Mesenchymal stem cell (in vitro differentiated cells and primary cell): ENCODE measurements at regions not wholly inside any gene's neighbourhood (a gene's known extent, or its start where the extent isn't known, plus 50 kb on each side); places are given as distances from the start of the nearest gene placed in this dataset.

Source experiments
- DNase-seq: peaks from one replicate; pipeline ENCODE4 v3.0.0-alpha.2; 2013
- H2AFZ ChIP-seq: one replicate; pipeline ENCODE4 v1.6.1; 2013; ENCODE audit warnings: low read depth, mild to moderate bottlenecking, control low read depth, inconsistent platforms, low read length, moderate library complexity
- H2AK5ac ChIP-seq: 2 replicates; pipeline ENCODE4 v1.6.1; 2013; ENCODE audit warnings: low read length, moderate library complexity, mild to moderate bottlenecking, inconsistent platforms; ENCODE audit not compliant: severe bottlenecking
- H2BK120ac ChIP-seq: one replicate; pipeline ENCODE4 v1.6.1; 2013; ENCODE audit warnings: low read depth, mild to moderate bottlenecking, inconsistent platforms, low read length, moderate library complexity
- H2BK12ac ChIP-seq, 2 experiments: one replicate each; pipeline ENCODE4 v1.6.1; 2013; ENCODE audit warnings: inconsistent platforms in 2 of 2, low read length in 2 of 2, mild to moderate bottlenecking in 2 of 2, moderate library complexity in 2 of 2, control low read depth in 1 of 2
- H2BK15ac ChIP-seq: one replicate; pipeline ENCODE4 v1.6.1; 2013; ENCODE audit warnings: mild to moderate bottlenecking, low read depth, inconsistent platforms; ENCODE audit not compliant: poor library complexity, severe bottlenecking
- H2BK5ac ChIP-seq: 2 replicates; pipeline ENCODE4 v1.6.1; 2013; ENCODE audit warnings: low read depth, mild to moderate bottlenecking, low read length, control low read depth, inconsistent platforms; ENCODE audit not compliant: poor library complexity, severe bottlenecking
- H3K14ac ChIP-seq, 2 experiments: one replicate each; pipeline ENCODE4 v1.6.1; 2013; ENCODE audit warnings: inconsistent platforms in 2 of 2, low read length in 2 of 2, control low read depth in 1 of 2, mild to moderate bottlenecking in 1 of 2, moderate library complexity in 1 of 2
- H3K18ac ChIP-seq, 2 experiments: one replicate each; pipeline ENCODE4 v1.6.1; 2013; ENCODE audit warnings: inconsistent platforms in 2 of 2, low read length in 2 of 2, control low read depth in 1 of 2, low read depth in 1 of 2, mild to moderate bottlenecking in 1 of 2
- H3K23ac ChIP-seq, 2 experiments: one replicate each; pipeline ENCODE4 v1.6.1; 2013; ENCODE audit warnings: inconsistent platforms in 2 of 2, low read length in 2 of 2, mild to moderate bottlenecking in 2 of 2, moderate library complexity in 2 of 2, control low read depth in 1 of 2
- H3K27ac ChIP-seq: 2 replicates; pipeline ENCODE4 v1.5.1; 2013; ENCODE audit warnings: mild to moderate bottlenecking, moderate library complexity, low read length, control low read depth, inconsistent platforms; ENCODE audit not compliant: poor library complexity, severe bottlenecking
- H3K27me3 ChIP-seq, 2 experiments: 2 replicates each; pipeline versions ENCODE4 v1.6.1 to v1.7.0; 2013; ENCODE audit warnings: low read length in 2 of 2, mild to moderate bottlenecking in 2 of 2, moderate library complexity in 2 of 2, control low read depth in 1 of 2, inconsistent platforms in 1 of 2; ENCODE audit not compliant: control insufficient read depth in 1 of 2, insufficient read depth in 1 of 2
- H3K36me3 ChIP-seq, 2 experiments: 2 replicates each; pipeline versions ENCODE4 v1.6.1 to v1.7.0; 2013; ENCODE audit warnings: low read length in 2 of 2, control low read depth in 1 of 2, inconsistent platforms in 1 of 2, low read depth in 1 of 2, mild to moderate bottlenecking in 1 of 2; ENCODE audit not compliant: insufficient read depth in 2 of 2, control insufficient read depth in 1 of 2
- H3K4ac ChIP-seq, 2 experiments: one replicate each; pipeline ENCODE4 v1.6.1; 2013; ENCODE audit warnings: inconsistent platforms in 2 of 2, low read length in 2 of 2, mild to moderate bottlenecking in 2 of 2, moderate library complexity in 2 of 2, control low read depth in 1 of 2, low read depth in 1 of 2
- H3K4me1 ChIP-seq: 2 replicates; pipeline ENCODE4 v1.6.1; 2013; ENCODE audit warnings: low read depth, low read length, control low read depth; ENCODE audit not compliant: control insufficient read depth, insufficient read depth
- H3K4me2 ChIP-seq: 2 replicates; pipeline ENCODE4 v1.6.1; 2013; ENCODE audit warnings: low read length, mild to moderate bottlenecking, inconsistent platforms; ENCODE audit not compliant: poor library complexity, severe bottlenecking
- H3K4me3 ChIP-seq, 2 experiments: 2 replicates each; pipeline versions ENCODE4 v1.5.1 to v1.7.0; 2013; ENCODE audit warnings: low read length in 2 of 2, mild to moderate bottlenecking in 2 of 2, control low read depth in 1 of 2, low read depth in 1 of 2; ENCODE audit not compliant: insufficient read depth in 1 of 2
- H3K79me1 ChIP-seq: replicated peaks from 2 replicates; pipeline ENCODE4 v1.6.1; 2013; ENCODE audit warnings: mild to moderate bottlenecking, control low read depth, low read length, inconsistent platforms; ENCODE audit not compliant: poor library complexity, severe bottlenecking
- H3K9ac ChIP-seq: 2 replicates; pipeline ENCODE4 v1.7.0; 2013; ENCODE audit warnings: mild to moderate bottlenecking, low read length, moderate library complexity
- H3K9me3 ChIP-seq: 2 replicates; pipeline ENCODE4 v1.7.0; 2013; ENCODE audit warnings: mild to moderate bottlenecking, low read length; ENCODE audit not compliant: control insufficient read depth
- H4K8ac ChIP-seq: one replicate; pipeline ENCODE4 v1.6.1; 2013; ENCODE audit warnings: inconsistent platforms, mild to moderate bottlenecking, low read length, moderate library complexity
- H4K91ac ChIP-seq: one replicate; pipeline ENCODE4 v1.6.1; 2013; ENCODE audit warnings: mild to moderate bottlenecking, low read length, inconsistent platforms
- WGBS: methylation state at CpG from one replicate; pipeline ENCODE4 v1.1.7; 2013; ENCODE audit warnings: mixed read lengths; 5-methylcytosine and 5-hydroxymethylcytosine counted together

DNA sequence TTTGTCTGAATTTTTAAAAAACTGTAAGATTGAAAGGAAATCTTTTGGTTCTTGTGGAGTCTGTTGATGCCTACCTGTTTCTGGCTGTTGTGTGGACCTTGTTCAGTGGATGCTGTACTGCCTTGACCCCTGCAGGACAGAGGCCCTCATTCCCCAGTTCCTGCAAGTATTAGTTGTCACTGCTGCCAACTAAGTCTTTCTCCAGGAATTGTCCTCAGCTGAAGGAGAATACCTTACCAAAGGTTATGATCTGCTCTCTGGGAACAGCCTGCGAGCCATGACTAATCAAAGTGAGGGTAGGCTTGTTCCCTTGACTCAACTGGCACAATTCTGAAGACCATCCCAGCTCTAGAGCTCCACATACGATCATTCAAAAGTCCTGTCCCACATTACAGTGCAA, 145.3 kb upstream of the FST start:
- Histone ChIP-seq H3K9ac (peak overlapping the region; percentile 73), H3K23ac (no peak overlapping the region), H2BK15ac (no peak overlapping the region), H3K4me1 (peaks cover 4% of the 10 kb centered on the region), H3K27ac (no peak overlapping the region), H3K36me3 (no peaks in the 10 kb centered on the region), H3K79me1 (no peaks in the 10 kb centered on the region), H2BK5ac (no peak overlapping the region), H3K18ac (peak overlapping the region in 1 of 2 experiments; percentile 54), H4K91ac (no peak overlapping the region), H2BK120ac (no peak overlapping the region), H2AFZ (no peak overlapping the region), H3K4me2 (no peak overlapping the region), H3K9me3 (no peaks in the 10 kb centered on the region), H3K27me3 (no peaks in the 10 kb centered on the region), H2AK5ac (no peak overlapping the region), H2BK12ac (peak overlapping the region in 1 of 2 experiments; percentile 29), H3K4me3 (no peak overlapping the region), H3K14ac (no peak overlapping the region), H3K4ac (no peak overlapping the region), H4K8ac (no peak overlapping the region)
- WGBS = 95% methylated on average over 2 of the region's 2 CpGs
- DNase-seq = peak; percentile 22

DNA sequence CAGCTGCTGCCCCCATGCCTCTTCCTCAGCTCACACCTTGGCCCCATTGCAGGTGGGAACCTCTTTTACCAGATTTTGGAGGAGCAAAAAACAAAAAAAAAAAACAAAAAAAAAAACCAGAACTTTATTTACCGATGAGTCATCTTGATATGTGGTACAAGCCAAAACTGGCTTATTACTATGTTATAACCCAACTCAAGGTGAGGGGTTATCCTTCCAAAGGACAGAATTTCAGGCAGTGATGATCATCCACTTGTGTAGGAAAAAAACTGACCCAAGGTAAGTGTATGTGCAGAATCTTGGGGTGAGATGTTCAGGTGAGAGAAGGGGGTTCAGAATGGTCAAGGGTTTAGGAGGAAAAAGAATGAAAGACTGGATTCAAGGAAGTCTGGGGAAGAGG, 142.6 kb upstream of the FST start:
- no CpG with 5 or more reads among the region's 1 CpG for WGBS
- H3K18ac ChIP-seq = no peak overlapping the region
- no peak for DNase-seq

DNA sequence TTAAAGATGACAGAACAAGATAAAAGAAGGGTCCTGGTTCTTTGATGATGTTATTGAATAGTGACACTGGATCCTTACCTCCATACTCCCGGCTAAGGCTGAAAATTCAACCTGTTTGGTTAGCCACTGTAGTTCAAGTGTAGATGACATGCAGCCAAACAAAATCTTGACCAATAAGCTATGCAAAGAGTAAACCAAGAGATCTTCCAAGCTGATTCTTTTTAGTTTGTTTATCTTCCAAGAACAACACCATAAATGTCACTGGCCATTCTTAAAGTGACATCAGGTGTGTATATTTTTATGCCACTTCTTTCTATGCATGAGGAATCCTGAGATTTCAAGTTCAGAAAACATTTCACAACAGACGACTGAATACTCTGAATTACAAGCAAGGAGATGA, 141.5 kb upstream of the FST start:
- Histone ChIP-seq H3K4me2 (no peak overlapping the region), H3K27me3 (no peaks in the 10 kb centered on the region), H3K23ac (no peak overlapping the region), H3K9ac (no peak overlapping the region), H3K4ac (no peak overlapping the region), H3K14ac (no peak overlapping the region), H2AK5ac (no peak overlapping the region), H2BK12ac (no peak overlapping the region), H3K36me3 (no peaks in the 10 kb centered on the region), H4K91ac (no peak overlapping the region), H3K79me1 (no peaks in the 10 kb centered on the region), H2BK5ac (no peak overlapping the region), H3K4me1 (peaks cover 4% of the 10 kb centered on the region), H2AFZ (no peak overlapping the region), H4K8ac (no peak overlapping the region), H3K27ac (no peak overlapping the region), H2BK120ac (no peak overlapping the region), H3K18ac (no peak overlapping the region), H2BK15ac (no peak overlapping the region), H3K4me3 (no peak overlapping the region), H3K9me3 (peaks cover 3% of the 10 kb centered on the region)
- WGBS = 100% methylated on average over 2 of the region's 2 CpGs
- DNase-seq = no peak

More for the DNA sequence above, 142.6 kb upstream of the FST start:
- Histone ChIP-seq H4K8ac (no peak overlapping the region), H3K9me3 (no peaks in the 10 kb centered on the region), H4K91ac (no peak overlapping the region), H3K4me3 (no peak overlapping the region), H2AK5ac (no peak overlapping the region), H3K36me3 (no peaks in the 10 kb centered on the region), H2BK5ac (no peak overlapping the region), H3K4me2 (no peak overlapping the region), H3K23ac (no peak overlapping the region), H3K4ac (no peak overlapping the region), H3K27me3 (no peaks in the 10 kb centered on the region), H3K14ac (no peak overlapping the region), H3K79me1 (no peaks in the 10 kb centered on the region), H2BK12ac (peak overlapping the region in 1 of 2 experiments; percentile 47), H3K9ac (no peak overlapping the region), H2AFZ (no peak overlapping the region), H2BK120ac (no peak overlapping the region), H2BK15ac (no peak overlapping the region), H3K4me1 (peaks cover 4% of the 10 kb centered on the region), H3K27ac (no peak overlapping the region)

GRCh38 chr5:53339962-53340540, 140.4 kb upstream of the FST start:
- no peaks in the 10 kb centered on the region for H3K27me3 ChIP-seq
- no peak overlapping the region for H4K8ac ChIP-seq
- no peak for DNase-seq
- H2BK15ac ChIP-seq = no peak overlapping the region
- no peak overlapping the region for H3K9ac ChIP-seq
- H3K36me3 ChIP-seq = no peaks in the 10 kb centered on the region
- H3K27ac ChIP-seq = no peak overlapping the region
- H3K79me1 ChIP-seq = no peaks in the 10 kb centered on the region
- no peak overlapping the region for H3K14ac ChIP-seq
- WGBS = 88% methylated on average over 1 of the region's 2 CpGs
- no peak overlapping the region for H3K4ac ChIP-seq
- H2AFZ ChIP-seq = no peak overlapping the region
- H3K4me3 ChIP-seq = no peak overlapping the region
- no peak overlapping the region for H2BK5ac ChIP-seq
- no peak overlapping the region for H2AK5ac ChIP-seq
- no peak overlapping the region for H3K23ac ChIP-seq
- H3K9me3 ChIP-seq = peaks cover 3% of the 10 kb centered on the region
- H2BK12ac ChIP-seq = no peak overlapping the region
- no peak overlapping the region for H2BK120ac ChIP-seq
- no peak overlapping the region for H3K18ac ChIP-seq
- H3K4me2 ChIP-seq = no peak overlapping the region
- peaks cover under 1% of the 10 kb centered on the region for H3K4me1 ChIP-seq
- no peak overlapping the region for H4K91ac ChIP-seq
